SU-DHL-6 (cell line): ENCODE measurements at regions not wholly inside any gene's neighbourhood (a gene's known extent, or its start where the extent isn't known, plus 50 kb on each side); places are given as distances from the start of the nearest gene placed in this dataset.

Source experiments
- EZH2phosphoT487 ChIP-seq: fragments of 200-600 bp; sonication (generic), shearing (Covaris generic); conservative IDR thresholded peaks from 2 replicates; pipeline ENCODE4 v1.6.1; 2018; ENCODE audit warnings: mild to moderate bottlenecking, antibody characterized with exemption, low read length, moderate library complexity, mixed read lengths
- TF ChIP-seq, protein P1 (sequence below): fragments of 200-600 bp; sonication (generic); IDR thresholded peaks from one replicate; pipeline ENCODE4 v1.5.1; 2017; ENCODE audit warnings: antibody characterized with exemption, mild to moderate bottlenecking, low read length, moderate library complexity; ENCODE audit not compliant: insufficient read depth, poor library complexity, severe bottlenecking

GRCh38 chr10:62560201-62560819 is 186.1 kb downstream of the ZNF365 start:
- TF ChIP-seq, protein P1, sequence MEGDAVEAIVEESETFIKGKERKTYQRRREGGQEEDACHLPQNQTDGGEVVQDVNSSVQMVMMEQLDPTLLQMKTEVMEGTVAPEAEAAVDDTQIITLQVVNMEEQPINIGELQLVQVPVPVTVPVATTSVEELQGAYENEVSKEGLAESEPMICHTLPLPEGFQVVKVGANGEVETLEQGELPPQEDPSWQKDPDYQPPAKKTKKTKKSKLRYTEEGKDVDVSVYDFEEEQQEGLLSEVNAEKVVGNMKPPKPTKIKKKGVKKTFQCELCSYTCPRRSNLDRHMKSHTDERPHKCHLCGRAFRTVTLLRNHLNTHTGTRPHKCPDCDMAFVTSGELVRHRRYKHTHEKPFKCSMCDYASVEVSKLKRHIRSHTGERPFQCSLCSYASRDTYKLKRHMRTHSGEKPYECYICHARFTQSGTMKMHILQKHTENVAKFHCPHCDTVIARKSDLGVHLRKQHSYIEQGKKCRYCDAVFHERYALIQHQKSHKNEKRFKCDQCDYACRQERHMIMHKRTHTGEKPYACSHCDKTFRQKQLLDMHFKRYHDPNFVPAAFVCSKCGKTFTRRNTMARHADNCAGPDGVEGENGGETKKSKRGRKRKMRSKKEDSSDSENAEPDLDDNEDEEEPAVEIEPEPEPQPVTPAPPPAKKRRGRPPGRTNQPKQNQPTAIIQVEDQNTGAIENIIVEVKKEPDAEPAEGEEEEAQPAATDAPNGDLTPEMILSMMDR: no peak
- TF ChIP-seq EZH2phosphoT487: no peak
